ENCODE measurements at regions not wholly inside any gene's neighbourhood (a gene's known extent, or its start where the extent isn't known, plus 50 kb on each side); places are given as distances from the start of the nearest gene placed in this dataset.

GRCh38 chr13:70484931-70485330 is 376.7 kb upstream of the KLHL1 start:
- H3K4me1 ChIP-seq (ENCODE audit: control insufficient read depth in 1 of 2, insufficient read depth in 1 of 2, low read depth in 1 of 2, low read length in 1 of 2): no peaks in the 10 kb centered on the region
- TF ChIP-seq CTCF (IDR thresholded peaks at IDR 0.05): no peak
- no peaks in the 10 kb centered on the region for H3K27me3 ChIP-seq
- no peaks in the 10 kb centered on the region for H3K9me3 ChIP-seq
- no peak overlapping the region for H3K27ac ChIP-seq
- no peak overlapping the region for H3K4me3 ChIP-seq (ENCODE audit: low read depth in 1 of 2, low read length in 1 of 2)
- no peaks in the 10 kb centered on the region for H3K36me3 ChIP-seq

- Histone ChIP-seq H3K27me3 (no peaks in the 10 kb centered on the region), H3K4me3 (ENCODE audit: low read depth in 1 of 2, low read length in 1 of 2) (no peak overlapping the region), H3K9me3 (no peaks in the 10 kb centered on the region), H3K36me3 (no peaks in the 10 kb centered on the region), H3K4me1 (ENCODE audit: control insufficient read depth in 1 of 2, insufficient read depth in 1 of 2, low read depth in 1 of 2, low read length in 1 of 2) (no peaks in the 10 kb centered on the region), H3K27ac (no peak overlapping the region)
- TF ChIP-seq CTCF (IDR thresholded peaks at IDR 0.05): no peak
Observed at GRCh38 chr13:70483599-70484276, 375.5 kb upstream of the KLHL1 start.

GRCh38 chr13:70473907-70474306 is 365.7 kb upstream of the KLHL1 start:
- no peaks in the 10 kb centered on the region for H3K36me3 ChIP-seq
- no peak overlapping the region for H3K27ac ChIP-seq
- H3K27me3 ChIP-seq: no peaks in the 10 kb centered on the region
- H3K4me3 ChIP-seq (ENCODE audit: low read depth in 1 of 2, low read length in 1 of 2): no peak overlapping the region
- no peaks in the 10 kb centered on the region for H3K4me1 ChIP-seq (ENCODE audit: control insufficient read depth in 1 of 2, insufficient read depth in 1 of 2, low read depth in 1 of 2, low read length in 1 of 2)
- H3K9me3 ChIP-seq: peaks cover 3% of the 10 kb centered on the region
- no peak for TF ChIP-seq CTCF (IDR thresholded peaks at IDR 0.05)

GRCh38 chr13:70469077-70469476 is 360.8 kb upstream of the KLHL1 start:
- Histone ChIP-seq H3K36me3 (no peaks in the 10 kb centered on the region), H3K27me3 (no peaks in the 10 kb centered on the region), H3K4me1 (ENCODE audit: control insufficient read depth in 1 of 2, insufficient read depth in 1 of 2, low read depth in 1 of 2, low read length in 1 of 2) (no peaks in the 10 kb centered on the region), H3K27ac (no peak overlapping the region), H3K9me3 (peaks cover 3% of the 10 kb centered on the region), H3K4me3 (ENCODE audit: low read depth in 1 of 2, low read length in 1 of 2) (no peak overlapping the region)
- TF ChIP-seq CTCF (IDR thresholded peaks at IDR 0.05): no peak

GRCh38 chr13:70457474-70457873 is 349.2 kb upstream of the KLHL1 start:
- no peaks in the 10 kb centered on the region for H3K36me3 ChIP-seq
- H3K27ac ChIP-seq: no peak overlapping the region
- H3K9me3 ChIP-seq: no peaks in the 10 kb centered on the region
- no peaks in the 10 kb centered on the region for H3K27me3 ChIP-seq
- TF ChIP-seq CTCF (IDR thresholded peaks at IDR 0.05): no peak
- H3K4me1 ChIP-seq (ENCODE audit: control insufficient read depth in 1 of 2, insufficient read depth in 1 of 2, low read depth in 1 of 2, low read length in 1 of 2): no peaks in the 10 kb centered on the region
- H3K4me3 ChIP-seq (ENCODE audit: low read depth in 1 of 2, low read length in 1 of 2): no peak overlapping the region
